Activated B cell treated with CpG ODN at 0.5 μM for 24 hours (primary cell): ENCODE measurements at regions not wholly inside any gene's neighbourhood (a gene's known extent, or its start where the extent isn't known, plus 50 kb on each side); places are given as distances from the start of the nearest gene placed in this dataset.

ENCODE experiments used
- ATAC-seq: fragments of 200-7000 bp; cut with Tn5 transposase; one replicate; pipeline ENCODE4 v1.10.0; 2021; ENCODE audit warnings: low read depth, mild to moderate bottlenecking, moderate library complexity
- CTCF ChIA-PET: fragments of 350-600 bp; sonication (Branson Sonifier 250); formaldehyde crosslinking; loops from one replicate; lab custom pipeline; 2021; ENCODE audit warnings: antibody characterized with exemption; lab: Charles Lee
- POLR2A ChIA-PET: fragments of 350-600 bp; sonication (Branson Sonifier 250); formaldehyde crosslinking; loops from one replicate; lab custom pipeline; 2021; ENCODE audit warnings: antibody characterized with exemption; lab: Charles Lee
- DNase-seq: peaks from one replicate; pipeline ENCODE4 v3.0.0; 2022
- H3K27ac Mint-ChIP-seq: one replicate; pipeline ENCODE4 v1.8.0; 2020; ENCODE audit warnings: mixed read lengths
- H3K27me3 Mint-ChIP-seq: one replicate; pipeline ENCODE4 v1.8.0; 2021; ENCODE audit warnings: mixed read lengths
- H3K36me3 Mint-ChIP-seq: one replicate; pipeline ENCODE4 v1.8.0; 2021; ENCODE audit warnings: low read depth, mixed read lengths
- H3K4me1 Mint-ChIP-seq: one replicate; pipeline ENCODE4 v1.8.0; 2021; ENCODE audit warnings: mixed read lengths
- H3K4me3 Mint-ChIP-seq: one replicate; pipeline ENCODE4 v1.8.0; 2020; ENCODE audit warnings: mild to moderate bottlenecking, mixed read lengths
- H3K9me3 Mint-ChIP-seq: one replicate; pipeline ENCODE4 v1.8.0; 2020; ENCODE audit warnings: mixed read lengths
- intact Hi-C: fragments of 100-400 bp; cut with micrococcal nuclease; formaldehyde crosslinking; loops from one replicate; pipeline ENCODE4 v1.15.1; 2024
- TF ChIP-seq, protein P1 (sequence below): fragments of 200-600 bp; IDR thresholded peaks from one replicate; pipeline ENCODE4 v1.8.0; 2022; ENCODE audit warnings: antibody characterized with exemption, mild to moderate bottlenecking

GRCh38 chr9:124197177-124198095 lies 60.3 kb upstream of the NEK6 start:
- Mint-ChIP-seq H3K27me3 (no peaks in the 10 kb centered on the region), H3K9me3 (peaks cover 6% of the 10 kb centered on the region), H3K36me3 (no peaks in the 10 kb centered on the region), H3K4me1 (peaks cover 65% of the 10 kb centered on the region), H3K4me3 (peak overlapping the region; percentile 72), H3K27ac (peak overlapping the region; percentile 96)
- ATAC-seq (peak; percentile 86), DNase-seq (peak; percentile 47)
- intact Hi-C loops: loop anchor here (1.0 to 5.0 kb wide), 5 partner anchors 20 to 270 kb away; partner anchors contain the start of gene PSMB7
- TF ChIP-seq, protein P1, sequence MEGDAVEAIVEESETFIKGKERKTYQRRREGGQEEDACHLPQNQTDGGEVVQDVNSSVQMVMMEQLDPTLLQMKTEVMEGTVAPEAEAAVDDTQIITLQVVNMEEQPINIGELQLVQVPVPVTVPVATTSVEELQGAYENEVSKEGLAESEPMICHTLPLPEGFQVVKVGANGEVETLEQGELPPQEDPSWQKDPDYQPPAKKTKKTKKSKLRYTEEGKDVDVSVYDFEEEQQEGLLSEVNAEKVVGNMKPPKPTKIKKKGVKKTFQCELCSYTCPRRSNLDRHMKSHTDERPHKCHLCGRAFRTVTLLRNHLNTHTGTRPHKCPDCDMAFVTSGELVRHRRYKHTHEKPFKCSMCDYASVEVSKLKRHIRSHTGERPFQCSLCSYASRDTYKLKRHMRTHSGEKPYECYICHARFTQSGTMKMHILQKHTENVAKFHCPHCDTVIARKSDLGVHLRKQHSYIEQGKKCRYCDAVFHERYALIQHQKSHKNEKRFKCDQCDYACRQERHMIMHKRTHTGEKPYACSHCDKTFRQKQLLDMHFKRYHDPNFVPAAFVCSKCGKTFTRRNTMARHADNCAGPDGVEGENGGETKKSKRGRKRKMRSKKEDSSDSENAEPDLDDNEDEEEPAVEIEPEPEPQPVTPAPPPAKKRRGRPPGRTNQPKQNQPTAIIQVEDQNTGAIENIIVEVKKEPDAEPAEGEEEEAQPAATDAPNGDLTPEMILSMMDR: no peak
- ChIA-PET CTCF (interaction anchor here (0.7 to 2.8 kb wide), 17 partner anchors 12 to 128 kb away, joined by 3 to 29 read pairs (median 5); partner anchors contain the start of gene NEK6), POLR2A (interaction anchor here (0.5 to 16.3 kb wide), 18 partner anchors 9 to 143 kb away, joined by 3 to 256 read pairs (median 6); partner anchors contain the start of gene NEK6)

- ChIA-PET POLR2A (interaction anchor here (0.6 to 16.3 kb wide), 11 partner anchors 11 to 189 kb away, joined by 3 to 256 read pairs (median 10); partner anchors contain the start of gene NEK6), CTCF (interaction anchor here (1.1 to 2.8 kb wide), 9 partner anchors 11 to 127 kb away, joined by 3 to 29 read pairs (median 6); no protein-coding TSS in a partner anchor)
- Mint-ChIP-seq H3K9me3 (peaks cover 6% of the 10 kb centered on the region), H3K4me1 (peaks cover 74% of the 10 kb centered on the region), H3K4me3 (no peak overlapping the region), H3K36me3 (no peaks in the 10 kb centered on the region), H3K27ac (peak overlapping the region; percentile 96), H3K27me3 (no peaks in the 10 kb centered on the region)
- DNase-seq: no peak
- TF ChIP-seq, protein P1: no peak
- intact Hi-C loops: loop anchor here (5.0 kb wide), 1 partner anchor 271 kb away; no protein-coding TSS in a partner anchor
- ATAC-seq: no peak
These were observed 59.4 kb upstream of the NEK6 start for GRCh38 chr9:124198331-124198730.

DNA sequence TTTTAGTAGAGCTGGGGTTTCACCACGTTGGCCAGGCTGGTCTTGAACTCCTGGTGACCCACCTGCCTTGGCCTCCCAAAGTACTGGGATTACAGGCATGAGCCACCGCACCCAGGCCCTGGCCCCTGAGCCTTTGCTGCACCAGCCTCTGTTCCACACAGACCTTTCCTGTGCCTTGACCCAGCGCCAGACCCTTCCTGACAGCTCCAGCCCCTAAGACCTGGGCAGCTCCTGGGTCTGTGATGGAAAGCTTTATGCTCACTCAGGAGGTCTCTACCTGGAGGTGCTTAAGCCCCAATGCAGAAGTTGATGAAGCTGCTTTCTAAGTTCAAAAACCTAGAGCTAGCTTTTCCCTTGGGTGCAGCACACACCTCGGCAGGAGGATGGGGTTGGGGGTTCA lies 58.8 kb upstream of the NEK6 start:
- CTCF ChIA-PET: interaction anchor here (1.1 to 1.2 kb wide), 2 partner anchors 19 to 72 kb away, joined by 3 to 4 read pairs; no protein-coding TSS in a partner anchor
- ATAC-seq (no peak), DNase-seq (no peak)
- Mint-ChIP-seq H3K9me3 (peaks cover 6% of the 10 kb centered on the region), H3K27ac (peak overlapping the region; percentile 96), H3K36me3 (no peaks in the 10 kb centered on the region), H3K27me3 (no peaks in the 10 kb centered on the region), H3K4me1 (peaks cover 80% of the 10 kb centered on the region), H3K4me3 (no peak overlapping the region)
- TF ChIP-seq, protein P1: no peak
- intact Hi-C loops: loop anchor here (5.0 kb wide), 1 partner anchor 272 kb away; no protein-coding TSS in a partner anchor
- POLR2A ChIA-PET: interaction anchor here (0.6 to 16.3 kb wide), 7 partner anchors 12 to 189 kb away, joined by 3 to 256 read pairs (median 12); no protein-coding TSS in a partner anchor

GRCh38 chr9:124199474-124199873 lies 58.3 kb upstream of the NEK6 start:
- Mint-ChIP-seq H3K36me3 (no peaks in the 10 kb centered on the region), H3K27me3 (no peaks in the 10 kb centered on the region), H3K4me3 (no peak overlapping the region), H3K9me3 (peaks cover 6% of the 10 kb centered on the region), H3K27ac (peak overlapping the region; percentile 96), H3K4me1 (peaks cover 85% of the 10 kb centered on the region)
- TF ChIP-seq, protein P1: no peak
- no peak for ATAC-seq
- POLR2A ChIA-PET: interaction anchor here (0.6 to 16.3 kb wide), 7 partner anchors 10 to 124 kb away, joined by 3 to 256 read pairs (median 5); no protein-coding TSS in a partner anchor
- intact Hi-C loops: loop anchor here (5.0 kb wide), 1 partner anchor 272 kb away; no protein-coding TSS in a partner anchor
- CTCF ChIA-PET: interaction anchor here (0.8 to 1.2 kb wide), 3 partner anchors 18 to 73 kb away, joined by 3 to 4 read pairs (median 3); no protein-coding TSS in a partner anchor
- no peak for DNase-seq
